ENCODE measurements at regions not wholly inside any gene's neighbourhood (a gene's known extent, or its start where the extent isn't known, plus 50 kb on each side); places are given as distances from the start of the nearest gene placed in this dataset.

- TF ChIP-seq ZNF639 (CRISPR knock-in tag; conservative IDR thresholded peaks at IDR 0.05) (peak; percentile 70), KDM5A (IDR thresholded peaks at IDR 0.05; ENCODE audit: borderline replicate concordance, low read length) (no peak), MAX (IDR thresholded peaks at IDR 0.05) (peak; percentile 71), KDM3A (CRISPR knock-in tag; IDR thresholded peaks at IDR 0.05; ENCODE audit: low read depth) (peak; percentile 39; the same call in 1 of the 2 replicates), DNMT3B (CRISPR knock-in tag; conservative IDR thresholded peaks at IDR 0.05) (no peak), ZNF816 (CRISPR knock-in tag; IDR thresholded peaks at IDR 0.05; ENCODE audit: borderline replicate concordance) (no peak), KIAA2018 (CRISPR knock-in tag; IDR thresholded peaks at IDR 0.05; ENCODE audit: borderline replicate concordance) (no peak), ZMYM2 (CRISPR knock-in tag; IDR thresholded peaks at IDR 0.05) (no peak), MYC (CRISPR knock-in tag; IDR thresholded peaks at IDR 0.05; ENCODE audit: borderline replicate concordance) (peak; percentile 82), ZNF24 (IDR thresholded peaks at IDR 0.05) (no peak), FOXJ3 (CRISPR knock-in tag; IDR thresholded peaks at IDR 0.05; ENCODE audit: borderline replicate concordance) (no peak; the same call in 1 of the 2 replicates), ZNF562 (CRISPR knock-in tag; IDR thresholded peaks at IDR 0.05; ENCODE audit: borderline replicate concordance) (no peak), NRL (CRISPR knock-in tag; IDR thresholded peaks at IDR 0.05; ENCODE audit: borderline replicate concordance) (0 out of 2 replicates have a peak, but pooled peaks have one; percentile 66), ZNF563 (CRISPR knock-in tag; IDR thresholded peaks at IDR 0.05) (peak; percentile 67; the same call in 1 of the 2 replicates), SNRNP70 (IDR thresholded peaks at IDR 0.05; ENCODE audit: low read depth, low read length) (no peak), SRF (IDR thresholded peaks at IDR 0.05; ENCODE audit: low read depth, low read length) (no peak), CENPT (CRISPR knock-in tag; IDR thresholded peaks at IDR 0.05; ENCODE audit: low read depth) (no peak), KDM5B (CRISPR knock-in tag; IDR thresholded peaks at IDR 0.05; ENCODE audit: borderline replicate concordance) (peak; percentile 61; the same call in 1 of the 2 replicates), PAX8 (CRISPR knock-in tag; IDR thresholded peaks at IDR 0.05; ENCODE audit: borderline replicate concordance) (no peak), THAP11 (CRISPR knock-in tag; IDR thresholded peaks at IDR 0.05) (no peak), HOXD1 (CRISPR knock-in tag; IDR thresholded peaks at IDR 0.05) (no peak)
These were observed 613.4 kb downstream of the MCTP2 start (continued) for GRCh38 chr15:94844538-94845389.
